ENCODE measurements at regions not wholly inside any gene's neighbourhood (a gene's known extent, or its start where the extent isn't known, plus 50 kb on each side); places are given as distances from the start of the nearest gene placed in this dataset.

GRCh38 chr10:78124167-78124566, 90.5 kb downstream of the RPS24 start:
- TF ChIP-seq SUZ12 (IDR thresholded peaks at IDR 0.05; ENCODE audit: extremely low read depth, insufficient read depth, insufficient read length) (no peak), YY1 (IDR thresholded peaks at IDR 0.05; ENCODE audit: insufficient read depth, insufficient read length) (no peak)
